ELF-1 (cell line): ENCODE measurements at regions not wholly inside any gene's neighbourhood (a gene's known extent, or its start where the extent isn't known, plus 50 kb on each side); places are given as distances from the start of the nearest gene placed in this dataset.

ENCODE experiments used
- DNase-seq: peaks from one replicate; pipeline ENCODE4 v3.0.0-alpha.2; 2016; ENCODE audit warnings: low read depth, low spot score

GRCh38 chrX:30951003-30951402 is 61.9 kb upstream of the TAB3 start:
- DNase-seq = no peak

GRCh38 chrX:30950391-30950790 is 61.3 kb upstream of the TAB3 start:
- DNase-seq = no peak

- DNase-seq = peak; percentile 28
Observed at GRCh38 chrX:30949554-30949953, 60.5 kb upstream of the TAB3 start.

- no peak for DNase-seq
Observed at GRCh38 chrX:30948626-30949025, 59.6 kb upstream of the TAB3 start.

- no peak for DNase-seq
Observed at GRCh38 chrX:30948051-30948450, 59.0 kb upstream of the TAB3 start.

- DNase-seq = no peak
Observed at GRCh38 chrX:30943984-30944383, 54.9 kb upstream of the TAB3 start.

GRCh38 chrX:30941898-30942297 is 52.8 kb upstream of the TAB3 start:
- no peak for DNase-seq

- peak; percentile 20 for DNase-seq
Observed at GRCh38 chrX:30939928-30940327, 50.9 kb upstream of the TAB3 start.
